ENCODE measurements at regions not wholly inside any gene's neighbourhood (a gene's known extent, or its start where the extent isn't known, plus 50 kb on each side); places are given as distances from the start of the nearest gene placed in this dataset.

GRCh38 chrX:124725502-124725901 is 379.1 kb downstream of the SH2D1A start:
- H3K4me3 ChIP-seq (ENCODE audit: low read depth, low read length), result no peak overlapping the region
- no peak for DNase-seq (ENCODE audit: low read depth)
- TF ChIP-seq, protein P1, sequence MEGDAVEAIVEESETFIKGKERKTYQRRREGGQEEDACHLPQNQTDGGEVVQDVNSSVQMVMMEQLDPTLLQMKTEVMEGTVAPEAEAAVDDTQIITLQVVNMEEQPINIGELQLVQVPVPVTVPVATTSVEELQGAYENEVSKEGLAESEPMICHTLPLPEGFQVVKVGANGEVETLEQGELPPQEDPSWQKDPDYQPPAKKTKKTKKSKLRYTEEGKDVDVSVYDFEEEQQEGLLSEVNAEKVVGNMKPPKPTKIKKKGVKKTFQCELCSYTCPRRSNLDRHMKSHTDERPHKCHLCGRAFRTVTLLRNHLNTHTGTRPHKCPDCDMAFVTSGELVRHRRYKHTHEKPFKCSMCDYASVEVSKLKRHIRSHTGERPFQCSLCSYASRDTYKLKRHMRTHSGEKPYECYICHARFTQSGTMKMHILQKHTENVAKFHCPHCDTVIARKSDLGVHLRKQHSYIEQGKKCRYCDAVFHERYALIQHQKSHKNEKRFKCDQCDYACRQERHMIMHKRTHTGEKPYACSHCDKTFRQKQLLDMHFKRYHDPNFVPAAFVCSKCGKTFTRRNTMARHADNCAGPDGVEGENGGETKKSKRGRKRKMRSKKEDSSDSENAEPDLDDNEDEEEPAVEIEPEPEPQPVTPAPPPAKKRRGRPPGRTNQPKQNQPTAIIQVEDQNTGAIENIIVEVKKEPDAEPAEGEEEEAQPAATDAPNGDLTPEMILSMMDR (IDR thresholded peaks at IDR 0.05; ENCODE audit: insufficient read depth, low read depth, low read length, missing control alignments), result no peak

DNA sequence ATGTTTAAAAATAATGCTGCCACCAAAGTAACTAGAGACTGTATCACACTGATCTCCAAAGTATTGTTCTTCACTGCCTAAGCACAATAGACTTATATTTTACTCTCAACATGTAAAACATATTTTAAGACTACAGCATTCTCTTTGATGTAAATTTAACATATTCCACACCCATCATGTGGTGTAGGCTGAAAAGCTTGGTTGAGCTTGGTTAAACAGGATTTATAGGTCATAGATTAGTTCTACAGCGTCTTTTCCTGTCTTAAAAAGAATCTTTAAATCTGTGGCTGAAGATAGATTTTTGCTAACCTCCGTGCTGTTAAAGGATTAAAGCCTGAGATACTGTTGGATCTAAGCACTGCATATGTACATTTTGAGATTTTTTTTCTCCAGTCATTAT is 379.9 kb downstream of the SH2D1A start:
- DNase-seq (ENCODE audit: low read depth), result no peak
- no peak overlapping the region for H3K4me3 ChIP-seq (ENCODE audit: low read depth, low read length)
- TF ChIP-seq, protein P1 (IDR thresholded peaks at IDR 0.05; ENCODE audit: insufficient read depth, low read depth, low read length, missing control alignments), result no peak

DNA sequence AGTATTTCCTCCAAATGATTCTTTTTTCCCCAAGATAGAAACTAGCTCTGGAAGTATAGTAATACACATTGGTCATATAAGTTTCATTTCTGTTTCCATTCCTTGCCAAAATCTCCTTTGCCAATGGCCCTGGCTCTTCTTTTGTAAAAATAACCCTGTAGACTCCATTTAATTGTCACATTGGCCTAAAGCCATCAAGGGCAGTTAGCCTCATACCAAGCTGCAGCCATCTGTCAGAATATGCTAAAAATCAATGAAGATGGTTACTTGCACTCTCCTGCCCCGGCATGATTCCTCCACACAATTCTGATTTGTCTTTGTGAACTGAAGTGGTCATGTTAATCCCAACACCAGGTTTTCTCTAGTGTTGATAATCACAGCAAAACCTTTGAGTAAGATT is 380.5 kb downstream of the SH2D1A start:
- no peak for DNase-seq (ENCODE audit: low read depth)
- no peak overlapping the region for H3K4me3 ChIP-seq (ENCODE audit: low read depth, low read length)
- TF ChIP-seq, protein P1 (IDR thresholded peaks at IDR 0.05; ENCODE audit: insufficient read depth, low read depth, low read length, missing control alignments), result no peak

- DNase-seq (ENCODE audit: low read depth), result no peak
- no peak overlapping the region for H3K4me3 ChIP-seq (ENCODE audit: low read depth, low read length)
- TF ChIP-seq, protein P1 (IDR thresholded peaks at IDR 0.05; ENCODE audit: insufficient read depth, low read depth, low read length, missing control alignments), result no peak
These were observed 390.3 kb downstream of the SH2D1A start for GRCh38 chrX:124736553-124737270.

GRCh38 chrX:124737771-124738170 is 391.4 kb downstream of the SH2D1A start:
- TF ChIP-seq, protein P1 (IDR thresholded peaks at IDR 0.05; ENCODE audit: insufficient read depth, low read depth, low read length, missing control alignments), result no peak
- H3K4me3 ChIP-seq (ENCODE audit: low read depth, low read length), result no peak overlapping the region
- no peak for DNase-seq (ENCODE audit: low read depth)

- no peak overlapping the region for H3K4me3 ChIP-seq (ENCODE audit: low read depth, low read length)
- TF ChIP-seq, protein P1 (IDR thresholded peaks at IDR 0.05; ENCODE audit: insufficient read depth, low read depth, low read length, missing control alignments), result no peak
- DNase-seq (ENCODE audit: low read depth), result no peak
These were observed 400.9 kb downstream of the SH2D1A start for GRCh38 chrX:124747295-124747694.

DNA sequence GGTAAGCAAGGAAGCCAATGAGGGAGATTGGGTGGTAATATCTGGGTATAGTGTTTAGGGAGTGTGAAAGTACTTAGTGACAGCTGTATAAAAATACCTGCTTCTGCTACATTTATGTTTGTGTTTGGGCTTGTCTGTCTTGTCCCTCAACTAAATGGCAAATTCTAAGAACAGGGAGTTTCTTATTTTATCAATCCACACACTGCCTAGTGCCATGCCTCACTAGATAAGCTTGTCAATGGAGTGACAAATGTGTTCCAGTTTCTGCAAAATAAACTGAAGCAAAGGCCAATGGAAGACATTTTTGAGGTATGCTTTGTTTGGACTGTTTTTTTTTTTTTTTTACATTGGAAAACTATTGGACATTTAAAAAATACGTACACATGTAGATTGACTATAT is 418.0 kb downstream of the SH2D1A start:
- H3K4me3 ChIP-seq (ENCODE audit: low read depth, low read length), result no peak overlapping the region
- DNase-seq (ENCODE audit: low read depth), result no peak
- TF ChIP-seq, protein P1 (IDR thresholded peaks at IDR 0.05; ENCODE audit: insufficient read depth, low read depth, low read length, missing control alignments), result no peak
